ENCODE measurements at regions not wholly inside any gene's neighbourhood (a gene's known extent, or its start where the extent isn't known, plus 50 kb on each side); places are given as distances from the start of the nearest gene placed in this dataset.
"Not testable (repeated sequence)": the region's sequence is repeated elsewhere in the genome, so short reads cannot be mapped to it uniquely, and the experiment has no call there.

- Histone ChIP-seq H3K4me3 (IDR thresholded peaks at IDR 0.05; ENCODE audit: insufficient read depth, low read depth, low read length) (no peak overlapping the region), H3K79me2 (ENCODE audit: insufficient read depth, low read depth) (no peaks in the 10 kb centered on the region), H3K27ac (no peak overlapping the region), H3K9ac (no peak overlapping the region), H4K20me1 (ENCODE audit: insufficient read depth) (no peaks in the 10 kb centered on the region), H3K4me1 (ENCODE audit: low read depth, poor library complexity, severe bottlenecking) (no peaks in the 10 kb centered on the region), H3K36me3 (ENCODE audit: insufficient read depth) (no peaks in the 10 kb centered on the region), H3K27me3 (ENCODE audit: insufficient read depth, low read depth) (no peaks in the 10 kb centered on the region), H2AFZ (ENCODE audit: low read depth) (no peak overlapping the region), H3K4me2 (no peak overlapping the region)
- TF ChIP-seq CTCF (conservative IDR thresholded peaks at IDR 0.05; ENCODE audit: low read depth, low read length) = no peak
Observed at GRCh38 chrX:125544856-125545255, 225.2 kb downstream of the TEX13C start.

GRCh38 chrX:125577479-125577878 is 257.8 kb downstream of the TEX13C start:
- Histone ChIP-seq H3K4me2 (no peak overlapping the region), H3K79me2 (ENCODE audit: insufficient read depth, low read depth) (no peaks in the 10 kb centered on the region), H4K20me1 (ENCODE audit: insufficient read depth) (no peaks in the 10 kb centered on the region), H3K9ac (no peak overlapping the region), H3K4me1 (ENCODE audit: low read depth, poor library complexity, severe bottlenecking) (no peaks in the 10 kb centered on the region), H3K36me3 (ENCODE audit: insufficient read depth) (no peaks in the 10 kb centered on the region), H3K27ac (no peak overlapping the region), H2AFZ (ENCODE audit: low read depth) (no peak overlapping the region), H3K27me3 (ENCODE audit: insufficient read depth, low read depth) (no peaks in the 10 kb centered on the region), H3K4me3 (IDR thresholded peaks at IDR 0.05; ENCODE audit: insufficient read depth, low read depth, low read length) (no peak overlapping the region)
- TF ChIP-seq CTCF (conservative IDR thresholded peaks at IDR 0.05; ENCODE audit: low read depth, low read length) = no peak

GRCh38 chrX:125604448-125604847 is 284.8 kb downstream of the TEX13C start:
- Histone ChIP-seq H3K4me1 (ENCODE audit: low read depth, poor library complexity, severe bottlenecking) (no peaks in the 10 kb centered on the region), H3K9ac (no peak overlapping the region), H3K4me3 (IDR thresholded peaks at IDR 0.05; ENCODE audit: insufficient read depth, low read depth, low read length) (no peak overlapping the region), H4K20me1 (ENCODE audit: insufficient read depth) (no peaks in the 10 kb centered on the region), H3K27ac (no peak overlapping the region), H3K27me3 (ENCODE audit: insufficient read depth, low read depth) (no peaks in the 10 kb centered on the region), H3K4me2 (no peak overlapping the region), H3K36me3 (ENCODE audit: insufficient read depth) (no peaks in the 10 kb centered on the region), H2AFZ (ENCODE audit: low read depth) (no peak overlapping the region), H3K79me2 (ENCODE audit: insufficient read depth, low read depth) (no peaks in the 10 kb centered on the region)
- TF ChIP-seq CTCF (conservative IDR thresholded peaks at IDR 0.05; ENCODE audit: low read depth, low read length) = no peak

- no peak overlapping the region for H3K4me3 ChIP-seq (IDR thresholded peaks at IDR 0.05; ENCODE audit: insufficient read depth, low read depth, low read length)
- no peak overlapping the region for H2AFZ ChIP-seq (ENCODE audit: low read depth)
- no peaks in the 10 kb centered on the region for H3K27me3 ChIP-seq (ENCODE audit: insufficient read depth, low read depth)
- H3K4me1 ChIP-seq (ENCODE audit: low read depth, poor library complexity, severe bottlenecking) = no peaks in the 10 kb centered on the region
- no peak overlapping the region for H3K27ac ChIP-seq
- no peaks in the 10 kb centered on the region for H3K36me3 ChIP-seq (ENCODE audit: insufficient read depth)
- no peak for TF ChIP-seq CTCF (conservative IDR thresholded peaks at IDR 0.05; ENCODE audit: low read depth, low read length)
- no peak overlapping the region for H3K9ac ChIP-seq
- no peaks in the 10 kb centered on the region for H4K20me1 ChIP-seq (ENCODE audit: insufficient read depth)
- no peaks in the 10 kb centered on the region for H3K79me2 ChIP-seq (ENCODE audit: insufficient read depth, low read depth)
- H3K4me2 ChIP-seq = no peak overlapping the region
Observed at GRCh38 chrX:125605145-125605544, 285.5 kb downstream of the TEX13C start.

GRCh38 chrX:125614591-125615343 is 295.1 kb downstream of the TEX13C start:
- not testable (repeated sequence) for H3K4me2 ChIP-seq; H2AFZ ChIP-seq (ENCODE audit: low read depth); H3K4me1 ChIP-seq (ENCODE audit: low read depth, poor library complexity, severe bottlenecking)

More at GRCh38 chrX:125614591-125615343, 295.1 kb downstream of the TEX13C start:
- not testable (repeated sequence) for H3K9ac ChIP-seq; H3K4me3 ChIP-seq (IDR thresholded peaks at IDR 0.05; ENCODE audit: insufficient read depth, low read depth, low read length); H3K36me3 ChIP-seq (ENCODE audit: insufficient read depth); H3K79me2 ChIP-seq (ENCODE audit: insufficient read depth, low read depth); H3K27ac ChIP-seq; H3K27me3 ChIP-seq (ENCODE audit: insufficient read depth, low read depth); H4K20me1 ChIP-seq (ENCODE audit: insufficient read depth)
